Trophoblast cell (in vitro differentiated cells and primary cell): ENCODE measurements at regions not wholly inside any gene's neighbourhood (a gene's known extent, or its start where the extent isn't known, plus 50 kb on each side); places are given as distances from the start of the nearest gene placed in this dataset.

Source experiments
- DNase-seq, 2 donors: peaks; one replicate each; pipeline ENCODE4 v3.0.0-alpha.2; 2016
- H2AFZ ChIP-seq: 2 replicates; pipeline ENCODE4 v1.6.1; 2013; ENCODE audit warnings: low read length, moderate library complexity, mild to moderate bottlenecking; ENCODE audit not compliant: insufficient read depth, poor library complexity
- H2AK5ac ChIP-seq: 2 replicates; pipeline ENCODE4 v1.6.1; 2013; ENCODE audit warnings: mild to moderate bottlenecking, low read length
- H2BK120ac ChIP-seq: 2 replicates; pipeline ENCODE4 v1.6.1; 2013; ENCODE audit warnings: low read length, mild to moderate bottlenecking, moderate library complexity; ENCODE audit not compliant: insufficient read depth, poor library complexity
- H2BK12ac ChIP-seq: 2 replicates; pipeline ENCODE4 v1.6.1; 2013; ENCODE audit warnings: mild to moderate bottlenecking, low read length, moderate library complexity
- H2BK5ac ChIP-seq: 2 replicates; pipeline ENCODE4 v1.6.1; 2013; ENCODE audit warnings: low read length, low read depth, moderate library complexity, mild to moderate bottlenecking; ENCODE audit not compliant: poor library complexity
- H3K14ac ChIP-seq: 2 replicates; pipeline ENCODE4 v1.6.1; 2013; ENCODE audit warnings: mild to moderate bottlenecking, low read length
- H3K18ac ChIP-seq: 2 replicates; pipeline ENCODE4 v1.6.1; 2013; ENCODE audit warnings: mild to moderate bottlenecking, low read length
- H3K23ac ChIP-seq: 2 replicates; pipeline ENCODE4 v1.6.1; 2013; ENCODE audit warnings: low read length
- H3K27ac ChIP-seq: 2 replicates; pipeline ENCODE4 v1.5.1; 2013; ENCODE audit warnings: low read depth, mild to moderate bottlenecking, inconsistent platforms, low read length, moderate library complexity
- H3K27me3 ChIP-seq: 2 replicates; pipeline ENCODE4 v1.6.1; 2013; ENCODE audit warnings: inconsistent platforms, mild to moderate bottlenecking, low read length, moderate library complexity; ENCODE audit not compliant: insufficient read depth
- H3K36me3 ChIP-seq, 2 experiments: 1 replicate in 1 of 2; 2 replicates in 1 of 2; pipeline ENCODE4 v1.6.1; 2013; ENCODE audit warnings: low read length in 2 of 2, mild to moderate bottlenecking in 2 of 2, moderate library complexity in 1 of 2; ENCODE audit not compliant: insufficient read depth in 2 of 2, control insufficient read depth in 1 of 2
- H3K4ac ChIP-seq: 2 replicates; pipeline ENCODE4 v1.6.1; 2013; ENCODE audit warnings: low read depth, mild to moderate bottlenecking, low read length, moderate library complexity
- H3K4me1 ChIP-seq, 2 experiments: 1 replicate in 1 of 2; 2 replicates in 1 of 2; pipeline ENCODE4 v1.6.1; 2013; ENCODE audit warnings: low read length in 2 of 2, mild to moderate bottlenecking in 2 of 2, moderate library complexity in 1 of 2; ENCODE audit not compliant: insufficient read depth in 2 of 2, control insufficient read depth in 1 of 2
- H3K4me2 ChIP-seq: 2 replicates; pipeline ENCODE4 v1.6.1; 2013; ENCODE audit warnings: inconsistent platforms, mild to moderate bottlenecking, low read length, moderate library complexity
- H3K4me3 ChIP-seq: 2 replicates; pipeline ENCODE4 v1.5.1; 2013; ENCODE audit warnings: mild to moderate bottlenecking, low read depth, low read length, inconsistent platforms
- H3K79me1 ChIP-seq: one replicate; pipeline ENCODE4 v1.6.1; 2013; ENCODE audit warnings: low read length
- H3K79me2 ChIP-seq: 2 replicates; pipeline ENCODE4 v1.6.1; 2013; ENCODE audit warnings: low read length, mild to moderate bottlenecking; ENCODE audit not compliant: control insufficient read depth, insufficient read depth, poor library complexity
- H3K9ac ChIP-seq: 2 replicates; pipeline ENCODE4 v1.6.1; 2013; ENCODE audit warnings: mild to moderate bottlenecking, low read length
- H3K9me3 ChIP-seq: 2 replicates; pipeline ENCODE4 v1.6.1; 2013; ENCODE audit warnings: low read depth, mild to moderate bottlenecking, control low read depth, inconsistent platforms, low read length; ENCODE audit not compliant: insufficient read depth
- H4K12ac ChIP-seq: 2 replicates; pipeline ENCODE4 v1.6.1; 2013; ENCODE audit warnings: low read depth, mild to moderate bottlenecking, low read length, moderate library complexity
- H4K8ac ChIP-seq: 2 replicates; pipeline ENCODE4 v1.6.1; 2013; ENCODE audit warnings: low read depth, mild to moderate bottlenecking, low read length, moderate library complexity
- H4K91ac ChIP-seq: one replicate; pipeline ENCODE4 v1.6.1; 2013; ENCODE audit warnings: low read depth, mild to moderate bottlenecking, low read length, moderate library complexity
- WGBS: extraction: QIAGEN DNeasy Blood & Tissue Kit; methylation state at CpG from one replicate; pipeline ENCODE4 v1.1.7; 2013; ENCODE audit warnings: missing lambda C conversion rate; ENCODE audit not compliant: insufficient read length, insufficient coverage; ENCODE audit errors: extremely low coverage; 5-methylcytosine and 5-hydroxymethylcytosine counted together

GRCh38 chr5:143721925-143722324 lies 90.0 kb upstream of the HMHB1 start:
- H2AFZ ChIP-seq = no peak overlapping the region
- no peak overlapping the region for H2BK12ac ChIP-seq

DNA sequence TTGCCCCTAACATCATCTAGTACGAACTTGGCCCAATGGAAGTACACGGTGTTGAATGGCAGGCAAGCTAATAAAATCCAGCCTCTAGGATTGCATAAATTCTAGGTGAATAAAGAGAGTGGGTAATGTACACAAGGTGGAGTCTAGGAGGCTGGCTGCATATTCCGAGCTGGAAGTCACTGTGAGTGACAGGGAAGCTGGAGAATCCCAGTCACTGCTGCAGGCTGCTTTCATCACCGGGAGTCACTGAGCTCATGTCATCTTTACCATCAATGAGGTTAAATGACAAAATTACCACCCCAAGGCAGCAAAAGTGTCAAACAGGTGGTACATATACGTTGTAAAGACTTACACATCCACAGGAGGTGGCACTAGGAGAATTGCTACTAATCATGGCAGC lies 91.3 kb upstream of the HMHB1 start:
- Histone ChIP-seq H3K18ac (no peak overlapping the region), H4K8ac (no peak overlapping the region), H3K27ac (no peak overlapping the region), H3K23ac (no peak overlapping the region), H4K12ac (no peak overlapping the region), H2BK5ac (no peak overlapping the region), H3K79me1 (no peaks in the 10 kb centered on the region), H3K36me3 (no peaks in the 10 kb centered on the region), H3K9me3 (no peaks in the 10 kb centered on the region), H2AFZ (no peak overlapping the region), H2BK12ac (no peak overlapping the region), H3K79me2 (no peaks in the 10 kb centered on the region), H3K4me2 (no peak overlapping the region), H3K14ac (no peak overlapping the region), H3K4me3 (no peak overlapping the region), H3K4ac (no peak overlapping the region), H2AK5ac (no peak overlapping the region), H2BK120ac (no peak overlapping the region), H4K91ac (no peak overlapping the region), H3K9ac (no peak overlapping the region), H3K27me3 (no peaks in the 10 kb centered on the region), H3K4me1 (no peaks in the 10 kb centered on the region)
- DNase-seq = no peak
- no CpG with 5 or more reads among the region's 5 CpGs for WGBS

More at GRCh38 chr5:143721925-143722324, 90.0 kb upstream of the HMHB1 start:
- Histone ChIP-seq H3K4me2 (no peak overlapping the region), H3K27me3 (no peaks in the 10 kb centered on the region), H3K18ac (no peak overlapping the region), H2AK5ac (no peak overlapping the region), H3K9ac (no peak overlapping the region), H4K8ac (no peak overlapping the region), H3K79me2 (no peaks in the 10 kb centered on the region), H4K12ac (no peak overlapping the region), H4K91ac (no peak overlapping the region), H2BK120ac (no peak overlapping the region), H3K27ac (no peak overlapping the region), H3K4me3 (no peak overlapping the region), H3K9me3 (no peaks in the 10 kb centered on the region), H3K79me1 (no peaks in the 10 kb centered on the region), H3K4me1 (no peaks in the 10 kb centered on the region), H2BK5ac (no peak overlapping the region), H3K23ac (no peak overlapping the region), H3K14ac (no peak overlapping the region), H3K4ac (no peak overlapping the region), H3K36me3 (no peaks in the 10 kb centered on the region)
- DNase-seq = no peak

DNA sequence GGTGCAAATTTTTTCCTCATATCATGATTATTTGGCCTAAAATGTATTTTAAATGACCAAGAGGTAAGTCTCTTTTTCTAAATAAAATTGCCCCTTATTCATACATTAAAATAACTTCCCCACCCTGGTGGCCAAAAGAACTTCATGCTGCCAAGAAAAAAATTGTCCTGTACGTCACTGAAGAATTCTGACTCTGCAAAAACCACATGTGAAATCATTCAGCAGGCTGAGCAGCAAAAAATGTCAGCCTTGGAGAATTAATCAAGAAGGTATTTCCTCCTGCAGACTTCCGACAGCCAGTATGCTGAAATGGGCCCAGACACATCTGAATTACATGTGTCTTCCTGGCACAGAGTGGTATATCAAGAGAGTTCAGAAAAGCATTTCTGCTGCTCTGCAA lies 94.6 kb upstream of the HMHB1 start:
- Histone ChIP-seq H3K79me2 (no peaks in the 10 kb centered on the region), H3K9me3 (no peaks in the 10 kb centered on the region), H3K23ac (no peak overlapping the region), H2AK5ac (no peak overlapping the region), H3K4ac (no peak overlapping the region), H3K18ac (no peak overlapping the region), H2AFZ (no peak overlapping the region), H4K91ac (no peak overlapping the region), H3K4me2 (no peak overlapping the region), H3K4me3 (no peak overlapping the region), H4K12ac (no peak overlapping the region), H3K79me1 (no peaks in the 10 kb centered on the region), H2BK12ac (no peak overlapping the region), H2BK5ac (no peak overlapping the region), H3K36me3 (no peaks in the 10 kb centered on the region), H2BK120ac (no peak overlapping the region), H3K14ac (no peak overlapping the region), H3K27ac (no peak overlapping the region), H4K8ac (no peak overlapping the region), H3K27me3 (no peaks in the 10 kb centered on the region), H3K4me1 (no peaks in the 10 kb centered on the region), H3K9ac (no peak overlapping the region)
- no peak for DNase-seq
- WGBS = no CpG with 5 or more reads among the region's 2 CpGs

DNA sequence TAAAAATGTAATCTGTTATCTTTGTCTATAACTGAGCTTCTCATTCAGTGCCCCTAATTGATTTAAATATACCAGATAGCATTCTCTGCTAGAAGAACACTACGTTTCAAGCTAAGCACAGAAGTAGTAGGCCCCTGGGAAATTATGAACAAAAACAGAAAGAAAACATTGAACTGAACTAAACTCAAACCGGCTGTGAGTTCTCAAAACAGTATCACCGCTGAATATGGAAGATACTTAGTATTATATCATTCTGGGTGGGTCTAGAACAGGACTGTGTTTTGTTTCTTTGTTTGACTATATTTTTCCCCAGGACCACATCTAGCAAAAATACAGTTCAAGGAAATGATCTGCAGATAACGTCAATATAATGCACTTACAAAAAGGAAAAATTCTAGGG lies 95.1 kb upstream of the HMHB1 start:
- no peaks in the 10 kb centered on the region for H3K36me3 ChIP-seq
- no peak overlapping the region for H4K8ac ChIP-seq
- H2BK120ac ChIP-seq = no peak overlapping the region
- no peak overlapping the region for H4K12ac ChIP-seq
- no peak overlapping the region for H3K14ac ChIP-seq
- H3K18ac ChIP-seq = no peak overlapping the region
- H3K79me2 ChIP-seq = no peaks in the 10 kb centered on the region
- H3K27me3 ChIP-seq = no peaks in the 10 kb centered on the region
- H2BK12ac ChIP-seq = no peak overlapping the region
- no peak overlapping the region for H2BK5ac ChIP-seq
- no peaks in the 10 kb centered on the region for H3K4me1 ChIP-seq
- no peak overlapping the region for H3K23ac ChIP-seq
- no peak overlapping the region for H2AK5ac ChIP-seq
- H3K4ac ChIP-seq = no peak overlapping the region
- no peak overlapping the region for H3K4me2 ChIP-seq
- DNase-seq = no peak
- H3K9ac ChIP-seq = no peak overlapping the region
- no peaks in the 10 kb centered on the region for H3K79me1 ChIP-seq
- H3K27ac ChIP-seq = no peak overlapping the region
- H4K91ac ChIP-seq = no peak overlapping the region
- H3K9me3 ChIP-seq = no peaks in the 10 kb centered on the region
- no peak overlapping the region for H2AFZ ChIP-seq
- no peak overlapping the region for H3K4me3 ChIP-seq
- WGBS = no CpG with 5 or more reads among the region's 4 CpGs
